MM.1S (cell line): ENCODE measurements at regions not wholly inside any gene's neighbourhood (a gene's known extent, or its start where the extent isn't known, plus 50 kb on each side); places are given as distances from the start of the nearest gene placed in this dataset.

Experiments
- DNase-seq: peaks from one replicate; pipeline ENCODE4 v3.0.0-alpha.2; 2015
- H2AFZ ChIP-seq: fragments of 300-600 bp; sonication (generic); 2 replicates; pipeline ENCODE4 v1.6.0; 2016; ENCODE audit warnings: antibody characterized with exemption, low read length
- H3F3A ChIP-seq: fragments of 300-600 bp; sonication (generic); 2 replicates; pipeline ENCODE4 v1.6.1; 2016; ENCODE audit warnings: mild to moderate bottlenecking, antibody characterized with exemption, low read length, moderate library complexity, mixed read lengths; ENCODE audit not compliant: insufficient read depth
- H3K27ac ChIP-seq: fragments of 300-600 bp; sonication (generic); 2 replicates; pipeline ENCODE4 v1.5.1; 2016; ENCODE audit warnings: mild to moderate bottlenecking, low read length
- H3K27me3 ChIP-seq: fragments of 300-600 bp; sonication (generic); replicated peaks from 2 replicates; pipeline ENCODE4 v1.6.0; 2016; ENCODE audit warnings: low read length; ENCODE audit not compliant: insufficient read depth
- H3K36me3 ChIP-seq: fragments of 300-600 bp; sonication (generic); replicated peaks from 2 replicates; pipeline ENCODE4 v1.6.1; 2016; ENCODE audit warnings: mild to moderate bottlenecking, low read length, mixed read lengths; ENCODE audit not compliant: insufficient read depth
- H3K4me1 ChIP-seq: fragments of 300-600 bp; sonication (generic); 2 replicates; pipeline ENCODE4 v1.6.1; 2016; ENCODE audit warnings: low read length, mixed read lengths
- H3K4me2 ChIP-seq: fragments of 300-600 bp; sonication (generic); 2 replicates; pipeline ENCODE4 v1.6.0; 2016; ENCODE audit warnings: low read depth, low read length
- H3K4me3 ChIP-seq: fragments of 300-600 bp; sonication (generic); 2 replicates; pipeline ENCODE4 v1.5.1; 2016; ENCODE audit warnings: low read length, mixed read lengths
- H3K79me2 ChIP-seq: fragments of 300-600 bp; sonication (generic); 2 replicates; pipeline ENCODE4 v1.6.1; 2016; ENCODE audit warnings: mixed run types, low read length, mixed read lengths
- H3K9ac ChIP-seq: fragments of 300-600 bp; sonication (generic); 2 replicates; pipeline ENCODE4 v1.6.1; 2016; ENCODE audit warnings: low read length, mixed read lengths
- H3K9me2 ChIP-seq: fragments of 300-600 bp; sonication (generic); replicated peaks from 2 replicates; pipeline ENCODE4 v1.6.1; 2016; ENCODE audit warnings: mild to moderate bottlenecking, low read length, mixed read lengths; ENCODE audit not compliant: insufficient read depth
- H3K9me3 ChIP-seq: fragments of 300-600 bp; sonication (generic); replicated peaks from 2 replicates; pipeline ENCODE4 v1.6.1; 2016; ENCODE audit warnings: mild to moderate bottlenecking, low read length, mixed read lengths; ENCODE audit not compliant: insufficient read depth
- H4K20me1 ChIP-seq: fragments of 300-600 bp; sonication (generic); 2 replicates; pipeline ENCODE4 v1.6.1; 2016; ENCODE audit warnings: mild to moderate bottlenecking, low read length, moderate library complexity, mixed read lengths; ENCODE audit not compliant: insufficient read depth
- EZH2 ChIP-seq: fragments of 300-600 bp; sonication (generic); optimal IDR thresholded peaks from 2 replicates; pipeline ENCODE3; 2017; ENCODE audit warnings: low read depth, mild to moderate bottlenecking, antibody characterized with exemption, low read length, mixed read lengths
- EZH2phosphoT487 ChIP-seq: fragments of 300-600 bp; sonication (generic); IDR thresholded peaks from 2 replicates; pipeline ENCODE4 v1.6.1; 2018; ENCODE audit warnings: antibody characterized with exemption, low read length
- TF ChIP-seq, protein P1 (sequence below): fragments of 300-600 bp; sonication (generic); IDR thresholded peaks from 2 replicates; pipeline ENCODE4 v1.5.1; 2016; ENCODE audit warnings: antibody characterized with exemption, low read length, mixed read lengths

DNA sequence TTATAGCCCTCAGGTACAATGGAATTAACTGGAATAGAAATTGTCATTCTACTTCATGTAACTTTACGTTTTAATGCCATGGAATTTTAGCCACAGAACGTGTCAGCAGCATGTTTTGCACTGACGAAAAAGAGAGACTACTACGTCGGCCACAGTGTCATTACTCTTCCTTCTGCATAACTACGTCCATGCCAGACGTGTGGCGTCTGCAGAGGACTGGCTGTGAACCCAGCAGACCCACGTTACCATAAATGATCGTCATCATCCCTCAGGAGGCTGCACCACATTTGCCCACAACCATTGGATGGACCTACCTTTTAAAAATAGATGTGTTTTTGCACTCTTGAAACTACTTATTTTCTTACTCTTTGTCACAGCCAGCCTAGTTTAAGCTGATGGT, 63.8 kb upstream of the ATG10 start:
- no peak overlapping the region for H3K4me3 ChIP-seq
- no peaks in the 10 kb centered on the region for H3K9me2 ChIP-seq
- H3K9me3 ChIP-seq: no peaks in the 10 kb centered on the region
- H3K79me2 ChIP-seq: no peaks in the 10 kb centered on the region
- DNase-seq: no peak
- TF ChIP-seq, protein P1, sequence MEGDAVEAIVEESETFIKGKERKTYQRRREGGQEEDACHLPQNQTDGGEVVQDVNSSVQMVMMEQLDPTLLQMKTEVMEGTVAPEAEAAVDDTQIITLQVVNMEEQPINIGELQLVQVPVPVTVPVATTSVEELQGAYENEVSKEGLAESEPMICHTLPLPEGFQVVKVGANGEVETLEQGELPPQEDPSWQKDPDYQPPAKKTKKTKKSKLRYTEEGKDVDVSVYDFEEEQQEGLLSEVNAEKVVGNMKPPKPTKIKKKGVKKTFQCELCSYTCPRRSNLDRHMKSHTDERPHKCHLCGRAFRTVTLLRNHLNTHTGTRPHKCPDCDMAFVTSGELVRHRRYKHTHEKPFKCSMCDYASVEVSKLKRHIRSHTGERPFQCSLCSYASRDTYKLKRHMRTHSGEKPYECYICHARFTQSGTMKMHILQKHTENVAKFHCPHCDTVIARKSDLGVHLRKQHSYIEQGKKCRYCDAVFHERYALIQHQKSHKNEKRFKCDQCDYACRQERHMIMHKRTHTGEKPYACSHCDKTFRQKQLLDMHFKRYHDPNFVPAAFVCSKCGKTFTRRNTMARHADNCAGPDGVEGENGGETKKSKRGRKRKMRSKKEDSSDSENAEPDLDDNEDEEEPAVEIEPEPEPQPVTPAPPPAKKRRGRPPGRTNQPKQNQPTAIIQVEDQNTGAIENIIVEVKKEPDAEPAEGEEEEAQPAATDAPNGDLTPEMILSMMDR: no peak
- TF ChIP-seq EZH2: no peak
- H3K4me2 ChIP-seq: no peak overlapping the region
- H3K36me3 ChIP-seq: no peaks in the 10 kb centered on the region
- H3F3A ChIP-seq: no peaks in the 10 kb centered on the region
- no peak overlapping the region for H2AFZ ChIP-seq
- H4K20me1 ChIP-seq: no peaks in the 10 kb centered on the region
- no peak overlapping the region for H3K9ac ChIP-seq
- no peaks in the 10 kb centered on the region for H3K27me3 ChIP-seq
- H3K27ac ChIP-seq: no peak overlapping the region
- no peaks in the 10 kb centered on the region for H3K4me1 ChIP-seq

DNA sequence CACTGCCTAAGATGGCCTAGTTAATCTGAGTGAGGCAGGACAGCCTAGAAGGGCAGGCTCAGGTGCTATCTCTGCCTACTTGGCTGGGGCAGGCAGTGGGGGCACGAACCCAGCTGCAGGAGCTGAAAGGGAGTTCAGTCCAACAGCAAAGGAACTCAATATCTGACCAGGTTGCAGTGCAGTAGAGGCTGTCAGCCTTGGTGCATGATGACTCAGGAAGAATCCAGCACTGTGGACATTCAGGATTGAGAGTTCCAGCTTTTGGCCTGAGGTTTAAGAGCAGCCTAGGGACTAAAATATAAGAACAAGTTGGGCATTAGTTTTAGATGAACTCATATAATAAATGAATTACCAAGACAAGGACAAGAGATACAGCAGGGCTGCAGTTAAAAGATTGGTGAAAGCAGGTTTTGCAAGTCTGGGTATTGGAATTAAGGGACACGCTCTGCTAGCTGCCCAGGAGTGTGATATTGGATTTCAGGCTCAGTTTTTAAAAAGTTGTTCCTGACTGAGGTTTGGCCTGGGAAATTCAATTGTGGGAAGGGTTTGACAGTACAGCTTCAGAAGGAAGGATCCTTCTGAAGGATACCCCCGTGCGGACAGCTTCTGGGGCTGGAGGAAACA, 64.7 kb upstream of the ATG10 start:
- no peak for TF ChIP-seq EZH2phosphoT487
- TF ChIP-seq EZH2: no peak
- TF ChIP-seq, protein P1: no peak
- Histone ChIP-seq H3K4me3 (no peak overlapping the region), H3K9ac (no peak overlapping the region), H2AFZ (no peak overlapping the region), H3K27ac (no peak overlapping the region), H3K36me3 (no peaks in the 10 kb centered on the region), H3K9me2 (no peaks in the 10 kb centered on the region), H3K4me1 (no peaks in the 10 kb centered on the region), H3F3A (no peaks in the 10 kb centered on the region), H3K4me2 (no peak overlapping the region), H4K20me1 (no peaks in the 10 kb centered on the region), H3K79me2 (no peaks in the 10 kb centered on the region), H3K9me3 (no peaks in the 10 kb centered on the region), H3K27me3 (no peaks in the 10 kb centered on the region)
- no peak for DNase-seq

DNA sequence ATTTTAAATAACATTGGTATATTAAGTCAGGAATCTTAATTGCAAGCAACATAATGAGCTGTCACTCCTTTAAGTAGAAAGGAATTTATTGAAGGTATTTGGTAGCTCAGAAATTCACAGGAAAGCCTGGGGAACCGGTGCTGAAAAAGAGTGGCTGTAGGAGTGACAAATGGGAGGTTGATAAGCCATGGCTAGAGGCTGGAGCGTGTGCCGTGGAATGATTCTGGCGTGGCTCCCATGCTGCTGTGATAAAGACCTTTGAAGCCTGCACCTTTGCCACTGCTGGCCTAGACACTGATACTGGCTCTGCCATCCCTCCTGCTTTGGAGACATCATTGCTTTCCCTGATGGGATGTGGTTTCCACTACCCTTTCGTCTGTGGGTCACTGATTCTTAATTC, 65.7 kb upstream of the ATG10 start:
- Histone ChIP-seq H3K79me2 (no peaks in the 10 kb centered on the region), H3K27me3 (no peaks in the 10 kb centered on the region)
- DNase-seq: no peak

More for the DNA sequence above, 65.7 kb upstream of the ATG10 start:
- Histone ChIP-seq H3K9ac (no peak overlapping the region), H3K27ac (no peak overlapping the region), H4K20me1 (no peaks in the 10 kb centered on the region), H3K4me2 (no peak overlapping the region), H3K4me1 (no peaks in the 10 kb centered on the region), H3K9me3 (no peaks in the 10 kb centered on the region), H2AFZ (no peak overlapping the region), H3K9me2 (no peaks in the 10 kb centered on the region), H3K4me3 (no peak overlapping the region), H3K36me3 (no peaks in the 10 kb centered on the region), H3F3A (no peaks in the 10 kb centered on the region)
- TF ChIP-seq EZH2phosphoT487 (no peak), EZH2 (no peak)
- TF ChIP-seq, protein P1: no peak
